Kidney (tissue), 13 donors: ENCODE measurements at regions not wholly inside any gene's neighbourhood (a gene's known extent, or its start where the extent isn't known, plus 50 kb on each side); places are given as distances from the start of the nearest gene placed in this dataset.

ENCODE experiments used
- DNase-seq, 5 donors: peaks; one replicate each; pipeline ENCODE4 v3.0.0-alpha.2; 2013 to 2020
- FAIRE-seq: peaks from 2 replicates; lab custom pipeline; 2012; peaks lifted over from hg19 to GRCh38; lab: Jason Lieb, UNC
- H3K27ac ChIP-seq, 2 donors: one replicate each; pipeline ENCODE4 v1.7.0; 2013; ENCODE audit warnings: low read depth in 2 of 2, low read length in 2 of 2, inconsistent platforms in 1 of 2
- H3K27me3 ChIP-seq: one replicate; pipeline ENCODE4 v1.7.1; 2013; ENCODE audit warnings: low read length, inconsistent platforms; ENCODE audit not compliant: control insufficient read depth, insufficient read depth
- H3K36me3 ChIP-seq, 3 donors: one replicate each; pipeline versions ENCODE4 v1.7.0 to v1.7.1; 2013; ENCODE audit warnings: low read length in 3 of 3, control low read depth in 1 of 3, inconsistent platforms in 1 of 3; ENCODE audit not compliant: insufficient read depth in 3 of 3, control insufficient read depth in 2 of 3
- H3K4me1 ChIP-seq, 3 donors: one replicate each; pipeline versions ENCODE4 v1.7.0 to v1.7.1; 2013; ENCODE audit warnings: low read length in 3 of 3, inconsistent platforms in 1 of 3, low read depth in 1 of 3; ENCODE audit not compliant: control insufficient read depth in 2 of 3, insufficient read depth in 2 of 3
- H3K4me3 ChIP-seq, 3 donors: one replicate each; pipeline versions ENCODE4 v1.7.0 to v1.8.1; 2013; ENCODE audit warnings: low read length in 3 of 3, control low read depth in 1 of 3, inconsistent platforms in 1 of 3
- H3K9ac ChIP-seq, 3 donors: one replicate each; pipeline versions ENCODE4 v1.7.0 to v1.7.1; 2013; ENCODE audit warnings: low read length in 3 of 3, control low read depth in 1 of 3, inconsistent platforms in 1 of 3
- H3K9me3 ChIP-seq, 3 donors: one replicate each; pipeline versions ENCODE4 v1.7.0 to v1.7.1; 2013; ENCODE audit warnings: low read length in 3 of 3, control low read depth in 1 of 3, inconsistent platforms in 1 of 3; ENCODE audit not compliant: control insufficient read depth in 2 of 3, insufficient read depth in 1 of 3
- CTCF ChIP-seq: IDR thresholded peaks from 3 replicates; pipeline ENCODE4 v1.5.1; 2012; ENCODE audit warnings: mild to moderate bottlenecking, moderate library complexity, borderline replicate concordance; ENCODE audit not compliant: insufficient read depth; ENCODE audit errors: extremely low read depth
- intact Hi-C: fragments of 100-400 bp; cut with DNase I; formaldehyde crosslinking; loops from one replicate; pipeline ENCODE4 v1.11.1; 2022
- donor health status: control.
- donor health status: control.
- donor health status: control.
- donor health status: control.
- donor health status: control.
- donor health status: DM: yes; HTN: yes; CAD: no.
- donor health status: Normal renal cell carcinoma (clear cell type).

- no peak for TF ChIP-seq CTCF
- no peaks in the 10 kb centered on the region for H3K36me3 ChIP-seq
- H3K9me3 ChIP-seq = no peaks in the 10 kb centered on the region
- no peak overlapping the region for H3K4me3 ChIP-seq
- no peak overlapping the region for H3K9ac ChIP-seq
- DNase-seq = no peak
- intact Hi-C loops = no loop called here
- H3K27ac ChIP-seq = no peak overlapping the region
- H3K4me1 ChIP-seq = no peaks in the 10 kb centered on the region
- H3K27me3 ChIP-seq = no peaks in the 10 kb centered on the region
- FAIRE-seq = no peak
Observed at GRCh38 chrY:14351590-14351989, 172.7 kb upstream of the NLGN4Y start.

DNA sequence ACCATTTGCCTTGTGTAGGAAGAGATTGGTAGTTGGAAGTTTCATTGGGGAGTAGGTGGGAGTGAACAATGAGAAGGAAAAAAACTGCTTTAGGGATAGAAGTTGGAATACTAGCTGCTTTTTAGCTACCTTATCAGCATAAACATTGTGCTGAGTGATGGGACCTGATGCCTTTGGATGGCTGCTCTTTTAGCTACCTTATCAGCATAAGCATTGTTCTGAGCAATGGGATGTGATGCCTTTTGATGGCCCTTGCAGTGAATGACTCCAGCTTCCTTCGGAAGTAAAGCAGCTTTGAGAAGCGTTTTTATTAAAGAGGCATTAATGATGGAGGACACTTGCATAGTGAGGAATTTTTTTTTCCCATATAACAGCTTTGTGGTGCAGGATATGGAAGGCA is 168.2 kb upstream of the NLGN4Y start:
- no peak for FAIRE-seq
- no peak overlapping the region for H3K27ac ChIP-seq
- intact Hi-C loops = no loop called here
- H3K9ac ChIP-seq = no peak overlapping the region
- H3K4me3 ChIP-seq = no peak overlapping the region
- H3K27me3 ChIP-seq = no peaks in the 10 kb centered on the region
- DNase-seq = no peak
- H3K36me3 ChIP-seq = no peaks in the 10 kb centered on the region
- H3K4me1 ChIP-seq = no peaks in the 10 kb centered on the region
- H3K9me3 ChIP-seq = no peaks in the 10 kb centered on the region
- TF ChIP-seq CTCF = no peak

DNA sequence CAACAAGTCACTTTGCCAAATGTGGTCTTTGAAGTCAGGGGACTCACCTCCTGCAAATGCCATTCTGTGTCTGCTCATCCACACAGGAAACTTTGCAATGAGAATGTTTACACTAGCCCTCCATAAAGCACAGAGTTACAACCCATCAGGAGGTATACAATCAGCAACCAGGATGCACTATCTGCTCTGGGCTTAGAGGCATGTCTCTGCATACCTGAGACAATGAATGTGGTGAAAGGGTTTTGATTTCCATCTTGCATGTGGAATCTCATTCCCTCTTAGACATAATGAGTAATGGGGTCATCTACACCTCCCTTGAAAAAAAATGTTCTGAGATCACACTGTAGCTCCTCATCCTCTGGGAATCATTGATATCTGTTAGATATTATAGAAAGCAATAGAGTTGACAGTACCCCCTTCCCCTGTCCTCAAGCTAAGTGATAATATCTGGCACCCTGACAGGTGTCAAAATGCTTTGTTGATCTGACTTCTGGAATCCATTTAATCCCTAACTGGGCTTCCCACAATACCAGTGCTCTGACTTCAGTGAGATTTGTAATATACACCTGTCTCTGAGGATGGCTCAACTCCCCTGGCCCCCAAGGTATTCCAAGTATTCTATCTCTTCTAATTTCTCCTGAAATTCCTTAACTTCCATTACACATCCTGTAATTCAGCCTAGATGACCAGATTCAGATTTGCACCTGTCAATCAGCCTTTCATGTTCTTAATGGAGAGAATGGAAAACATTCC is 163.4 kb upstream of the NLGN4Y start:
- intact Hi-C loops = no loop called here
- no peak for FAIRE-seq
- H3K9ac ChIP-seq = no peak overlapping the region

More for the DNA sequence above, 163.4 kb upstream of the NLGN4Y start:
- no peaks in the 10 kb centered on the region for H3K9me3 ChIP-seq
- no peak overlapping the region for H3K27ac ChIP-seq
- no peaks in the 10 kb centered on the region for H3K27me3 ChIP-seq
- no peaks in the 10 kb centered on the region for H3K4me1 ChIP-seq
- no peak for TF ChIP-seq CTCF
- no peak overlapping the region for H3K4me3 ChIP-seq
- DNase-seq = no peak
- no peaks in the 10 kb centered on the region for H3K36me3 ChIP-seq
